ENCODE measurements at regions not wholly inside any gene's neighbourhood (a gene's known extent, or its start where the extent isn't known, plus 50 kb on each side); places are given as distances from the start of the nearest gene placed in this dataset.

DNA sequence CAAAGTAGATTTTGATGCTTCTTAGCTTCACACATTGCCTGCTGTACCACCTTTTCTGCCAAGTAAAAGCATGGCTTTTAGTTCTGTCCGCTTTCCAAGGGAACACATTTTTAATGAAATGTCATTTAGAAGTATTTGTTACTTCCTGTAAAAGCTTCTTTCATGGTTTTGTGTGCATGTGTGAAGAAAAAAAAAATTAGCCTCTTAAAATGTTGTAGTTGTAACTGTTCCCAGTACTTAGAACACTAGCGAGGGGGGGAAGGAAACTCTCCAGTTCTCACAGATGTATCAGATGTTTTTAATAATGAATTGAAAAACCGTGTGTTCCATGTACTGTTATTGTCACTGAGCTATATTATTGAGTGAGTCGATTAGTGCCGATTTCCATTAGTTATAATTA lies 568.3 kb upstream of the ADGRL2 start:
- TF ChIP-seq, protein P1, sequence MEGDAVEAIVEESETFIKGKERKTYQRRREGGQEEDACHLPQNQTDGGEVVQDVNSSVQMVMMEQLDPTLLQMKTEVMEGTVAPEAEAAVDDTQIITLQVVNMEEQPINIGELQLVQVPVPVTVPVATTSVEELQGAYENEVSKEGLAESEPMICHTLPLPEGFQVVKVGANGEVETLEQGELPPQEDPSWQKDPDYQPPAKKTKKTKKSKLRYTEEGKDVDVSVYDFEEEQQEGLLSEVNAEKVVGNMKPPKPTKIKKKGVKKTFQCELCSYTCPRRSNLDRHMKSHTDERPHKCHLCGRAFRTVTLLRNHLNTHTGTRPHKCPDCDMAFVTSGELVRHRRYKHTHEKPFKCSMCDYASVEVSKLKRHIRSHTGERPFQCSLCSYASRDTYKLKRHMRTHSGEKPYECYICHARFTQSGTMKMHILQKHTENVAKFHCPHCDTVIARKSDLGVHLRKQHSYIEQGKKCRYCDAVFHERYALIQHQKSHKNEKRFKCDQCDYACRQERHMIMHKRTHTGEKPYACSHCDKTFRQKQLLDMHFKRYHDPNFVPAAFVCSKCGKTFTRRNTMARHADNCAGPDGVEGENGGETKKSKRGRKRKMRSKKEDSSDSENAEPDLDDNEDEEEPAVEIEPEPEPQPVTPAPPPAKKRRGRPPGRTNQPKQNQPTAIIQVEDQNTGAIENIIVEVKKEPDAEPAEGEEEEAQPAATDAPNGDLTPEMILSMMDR (IDR thresholded peaks at IDR 0.05 in 4 of 5, conservative IDR thresholded peaks at IDR 0.05 in 1 of 5), result no peak
- TF ChIP-seq POLR2A (IDR thresholded peaks at IDR 0.05), result no peak
